Keratinocyte (primary cell): ENCODE measurements at regions not wholly inside any gene's neighbourhood (a gene's known extent, or its start where the extent isn't known, plus 50 kb on each side); places are given as distances from the start of the nearest gene placed in this dataset.

Source experiments
- EZH2 ChIP-seq: IDR thresholded peaks from one replicate; pipeline ENCODE4 v1.6.1; 2012; ENCODE audit warnings: inconsistent platforms, mild to moderate bottlenecking, low read length, moderate library complexity
- TF ChIP-seq, protein P1 (sequence below), 3 experiments: IDR thresholded peaks in 1 of 3; conservative IDR thresholded peaks in 1 of 3; optimal IDR thresholded peaks in 1 of 3; 2 replicates in 2 of 3; 3 replicates in 1 of 3; pipeline versions ENCODE3 to v1.5.1; 2011; ENCODE audit warnings: low read length in 3 of 3, mild to moderate bottlenecking in 3 of 3, moderate library complexity in 2 of 3, control low read depth in 1 of 3, inconsistent platforms in 1 of 3; ENCODE audit not compliant: insufficient read depth in 2 of 3; ENCODE audit errors: extremely low read depth in 1 of 3

- TF ChIP-seq EZH2: no peak
- TF ChIP-seq, protein P1, sequence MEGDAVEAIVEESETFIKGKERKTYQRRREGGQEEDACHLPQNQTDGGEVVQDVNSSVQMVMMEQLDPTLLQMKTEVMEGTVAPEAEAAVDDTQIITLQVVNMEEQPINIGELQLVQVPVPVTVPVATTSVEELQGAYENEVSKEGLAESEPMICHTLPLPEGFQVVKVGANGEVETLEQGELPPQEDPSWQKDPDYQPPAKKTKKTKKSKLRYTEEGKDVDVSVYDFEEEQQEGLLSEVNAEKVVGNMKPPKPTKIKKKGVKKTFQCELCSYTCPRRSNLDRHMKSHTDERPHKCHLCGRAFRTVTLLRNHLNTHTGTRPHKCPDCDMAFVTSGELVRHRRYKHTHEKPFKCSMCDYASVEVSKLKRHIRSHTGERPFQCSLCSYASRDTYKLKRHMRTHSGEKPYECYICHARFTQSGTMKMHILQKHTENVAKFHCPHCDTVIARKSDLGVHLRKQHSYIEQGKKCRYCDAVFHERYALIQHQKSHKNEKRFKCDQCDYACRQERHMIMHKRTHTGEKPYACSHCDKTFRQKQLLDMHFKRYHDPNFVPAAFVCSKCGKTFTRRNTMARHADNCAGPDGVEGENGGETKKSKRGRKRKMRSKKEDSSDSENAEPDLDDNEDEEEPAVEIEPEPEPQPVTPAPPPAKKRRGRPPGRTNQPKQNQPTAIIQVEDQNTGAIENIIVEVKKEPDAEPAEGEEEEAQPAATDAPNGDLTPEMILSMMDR (optimal IDR thresholded peaks at IDR 0.05 in 1 of 3, IDR thresholded peaks at IDR 0.05 in 1 of 3, conservative IDR thresholded peaks at IDR 0.05 in 1 of 3; ENCODE audit: extremely low read depth in 1 of 3, insufficient read depth in 2 of 3, low read length in 3 of 3): no peak
Observed at GRCh38 chr3:116834816-116835215, 125.2 kb downstream of the TUSC7 start.
